Neural cell (in vitro differentiated cells): ENCODE measurements at regions not wholly inside any gene's neighbourhood (a gene's known extent, or its start where the extent isn't known, plus 50 kb on each side); places are given as distances from the start of the nearest gene placed in this dataset.

Source experiments
- H2AFZ ChIP-seq: fragments of 200-600, 300-800 bp; sonication (generic), shearing (Covaris generic); 2 replicates; pipeline ENCODE4 v1.6.0; 2014; ENCODE audit warnings: low read depth, mild to moderate bottlenecking, antibody characterized with exemption, low read length, moderate library complexity
- H3F3A ChIP-seq: fragments of 200-600 bp; shearing (Covaris generic); 2 replicates; pipeline ENCODE4 v1.6.1; 2016; ENCODE audit warnings: mild to moderate bottlenecking, moderate library complexity, mixed read lengths, antibody characterized with exemption, low read length; ENCODE audit not compliant: insufficient read depth, poor library complexity, severe bottlenecking
- H3K27ac ChIP-seq: fragments of 200-600, 300-800 bp; sonication (generic), shearing (Covaris generic); 2 replicates; pipeline ENCODE4 v1.5.1; 2014; ENCODE audit warnings: mild to moderate bottlenecking, low read length, moderate library complexity
- H3K27me3 ChIP-seq: fragments of 300-800, 200-600 bp; sonication (generic), shearing (Covaris generic); 2 replicates; pipeline ENCODE4 v1.6.0; 2014; ENCODE audit warnings: mild to moderate bottlenecking, low read depth, low read length, moderate library complexity; ENCODE audit not compliant: insufficient read depth
- H3K36me3 ChIP-seq: fragments of 300-800, 200-600 bp; sonication (generic), shearing (Covaris generic); 2 replicates; pipeline ENCODE4 v1.5.1; 2014; ENCODE audit warnings: mild to moderate bottlenecking, antibody characterized with exemption, low read length, moderate library complexity; ENCODE audit not compliant: insufficient read depth
- H3K4me2 ChIP-seq: fragments of 300-800, 200-600 bp; sonication (generic), shearing (Covaris generic); 2 replicates; pipeline ENCODE4 v1.6.0; 2014; ENCODE audit warnings: mild to moderate bottlenecking, low read length
- H3K4me3 ChIP-seq: fragments of 300-800, 200-600 bp; sonication (generic), shearing (Covaris generic); 2 replicates; pipeline ENCODE4 v1.5.1; 2014; ENCODE audit warnings: mild to moderate bottlenecking, low read length, moderate library complexity
- H3K79me2 ChIP-seq: fragments of 200-600 bp; shearing (Covaris generic); replicated peaks from 2 replicates; pipeline ENCODE4 v1.6.0; 2014; ENCODE audit warnings: mild to moderate bottlenecking, low read length, moderate library complexity; ENCODE audit not compliant: insufficient read depth
- H3K9ac ChIP-seq: fragments of 300-800, 200-600 bp; sonication (generic), shearing (Covaris generic); 2 replicates; pipeline ENCODE4 v1.6.1; 2016; ENCODE audit warnings: mild to moderate bottlenecking, low read length, mixed read lengths
- H3K9me2 ChIP-seq: fragments of 200-600 bp; shearing (Covaris generic); 2 replicates; pipeline ENCODE4 v1.6.1; 2016; ENCODE audit warnings: mild to moderate bottlenecking, low read length, mixed read lengths; ENCODE audit not compliant: insufficient read depth
- H3K9me3 ChIP-seq: fragments of 200-600, 300-800 bp; sonication (generic), shearing (Covaris generic); 2 replicates; pipeline ENCODE4 v1.6.1; 2016; ENCODE audit warnings: mild to moderate bottlenecking, mixed run types, low read length, moderate library complexity, mixed read lengths
- H4K20me1 ChIP-seq: fragments of 200-600 bp; shearing (Covaris generic); 2 replicates; pipeline ENCODE4 v1.6.1; 2016; ENCODE audit warnings: mild to moderate bottlenecking, mixed run types; ENCODE audit not compliant: insufficient read depth
- EP300 ChIP-seq: fragments of 450-650 bp; conservative IDR thresholded peaks from 2 replicates; pipeline ENCODE4 v1.6.1; 2014; ENCODE audit warnings: antibody characterized with exemption, mild to moderate bottlenecking, moderate library complexity; ENCODE audit not compliant: poor library complexity, severe bottlenecking
- EZH2 ChIP-seq: fragments of 200-600, 300-800 bp; shearing (Covaris generic), sonication (generic); IDR thresholded peaks from 2 replicates; pipeline ENCODE4 v1.6.1; 2014; ENCODE audit warnings: antibody characterized with exemption, low read length, borderline replicate concordance, mild to moderate bottlenecking; ENCODE audit not compliant: insufficient read depth, poor library complexity, severe bottlenecking
- MXI1 ChIP-seq: fragments of 450-650 bp; conservative IDR thresholded peaks from 2 replicates; pipeline ENCODE4 v1.6.1; 2014; ENCODE audit warnings: antibody characterized with exemption, mild to moderate bottlenecking; ENCODE audit not compliant: poor library complexity, severe bottlenecking
- POLR2AphosphoS5 ChIP-seq: IDR thresholded peaks from 2 replicates; pipeline ENCODE4 v1.6.1; 2012
- RAD21 ChIP-seq: fragments of 450-650 bp; conservative IDR thresholded peaks from 2 replicates; pipeline ENCODE4 v1.6.1; 2014; ENCODE audit warnings: antibody characterized with exemption, mild to moderate bottlenecking, moderate library complexity
- REST ChIP-seq: IDR thresholded peaks from 2 replicates; pipeline ENCODE4 v1.6.1; 2012; ENCODE audit warnings: borderline replicate concordance
- SMC3 ChIP-seq: fragments of 450-650 bp; conservative IDR thresholded peaks from 2 replicates; pipeline ENCODE4 v1.6.1; 2014; ENCODE audit warnings: antibody characterized with exemption, mild to moderate bottlenecking, moderate library complexity; ENCODE audit not compliant: poor library complexity
- TAF1 ChIP-seq: IDR thresholded peaks from 2 replicates; pipeline ENCODE4 v1.6.1; 2012; ENCODE audit warnings: low read depth
- TF ChIP-seq, protein P1 (sequence below): fragments of 450-650 bp; IDR thresholded peaks from 2 replicates; pipeline ENCODE4 v1.5.1; 2014; ENCODE audit warnings: antibody characterized with exemption, mild to moderate bottlenecking, moderate library complexity; ENCODE audit not compliant: poor library complexity, severe bottlenecking

DNA sequence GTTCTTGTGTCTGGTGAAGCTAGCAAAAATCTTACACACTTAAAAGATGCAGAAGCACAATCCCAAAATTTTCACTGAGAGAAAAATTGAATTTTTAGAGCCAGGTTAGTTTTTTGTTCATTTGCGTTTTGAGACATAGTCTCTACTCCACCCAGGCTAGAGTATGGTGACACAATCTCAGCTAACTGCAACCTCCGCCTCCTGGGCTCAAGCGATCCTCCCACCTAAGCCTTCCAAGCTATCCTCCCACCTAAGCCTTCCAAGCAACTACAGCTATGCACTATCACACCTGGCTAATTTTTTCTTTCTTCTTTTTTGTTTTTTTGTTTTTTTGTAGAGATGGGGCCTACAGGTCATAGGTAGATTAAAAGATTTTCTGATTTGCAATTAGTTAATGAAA lies 113.1 kb upstream of the RAB6C start:
- Histone ChIP-seq H3K27me3 (no peaks in the 10 kb centered on the region), H3K9me3 (no peaks in the 10 kb centered on the region), H3F3A (no peaks in the 10 kb centered on the region), H3K36me3 (no peaks in the 10 kb centered on the region), H3K27ac (no peak overlapping the region), H3K4me2 (no peak overlapping the region), H3K79me2 (no peaks in the 10 kb centered on the region), H3K9me2 (no peaks in the 10 kb centered on the region), H3K4me3 (no peak overlapping the region), H2AFZ (no peak overlapping the region), H3K9ac (no peak overlapping the region), H4K20me1 (no peaks in the 10 kb centered on the region)
- TF ChIP-seq RAD21 (no peak), EP300 (no peak), TAF1 (no peak), POLR2AphosphoS5 (no peak), EZH2 (no peak), REST (no peak), SMC3 (no peak), MXI1 (no peak)
- TF ChIP-seq, protein P1, sequence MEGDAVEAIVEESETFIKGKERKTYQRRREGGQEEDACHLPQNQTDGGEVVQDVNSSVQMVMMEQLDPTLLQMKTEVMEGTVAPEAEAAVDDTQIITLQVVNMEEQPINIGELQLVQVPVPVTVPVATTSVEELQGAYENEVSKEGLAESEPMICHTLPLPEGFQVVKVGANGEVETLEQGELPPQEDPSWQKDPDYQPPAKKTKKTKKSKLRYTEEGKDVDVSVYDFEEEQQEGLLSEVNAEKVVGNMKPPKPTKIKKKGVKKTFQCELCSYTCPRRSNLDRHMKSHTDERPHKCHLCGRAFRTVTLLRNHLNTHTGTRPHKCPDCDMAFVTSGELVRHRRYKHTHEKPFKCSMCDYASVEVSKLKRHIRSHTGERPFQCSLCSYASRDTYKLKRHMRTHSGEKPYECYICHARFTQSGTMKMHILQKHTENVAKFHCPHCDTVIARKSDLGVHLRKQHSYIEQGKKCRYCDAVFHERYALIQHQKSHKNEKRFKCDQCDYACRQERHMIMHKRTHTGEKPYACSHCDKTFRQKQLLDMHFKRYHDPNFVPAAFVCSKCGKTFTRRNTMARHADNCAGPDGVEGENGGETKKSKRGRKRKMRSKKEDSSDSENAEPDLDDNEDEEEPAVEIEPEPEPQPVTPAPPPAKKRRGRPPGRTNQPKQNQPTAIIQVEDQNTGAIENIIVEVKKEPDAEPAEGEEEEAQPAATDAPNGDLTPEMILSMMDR: no peak

DNA sequence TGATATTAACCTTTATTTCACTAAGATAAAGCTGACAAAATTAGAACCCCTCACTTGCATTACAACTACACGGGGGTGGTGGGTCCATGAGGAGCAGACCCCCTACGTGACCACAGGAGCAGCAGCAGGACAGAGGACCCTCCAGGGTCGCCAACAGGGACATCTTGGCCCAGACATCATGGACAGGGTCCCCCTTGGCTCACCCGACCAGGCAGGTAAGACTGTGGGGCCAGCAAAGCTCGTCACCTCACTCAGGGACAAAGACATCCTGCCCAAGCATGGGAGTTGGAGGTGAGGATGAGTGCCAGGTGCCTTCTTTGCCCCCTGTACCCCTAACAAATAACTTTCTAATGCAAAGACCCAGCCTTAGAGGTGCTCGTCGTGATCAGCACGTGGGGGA lies 111.3 kb upstream of the RAB6C start:
- Histone ChIP-seq H3K9me2 (no peaks in the 10 kb centered on the region), H3K4me3 (no peak overlapping the region), H3F3A (no peaks in the 10 kb centered on the region), H3K79me2 (no peaks in the 10 kb centered on the region), H3K27ac (no peak overlapping the region), H2AFZ (no peak overlapping the region), H3K9me3 (no peaks in the 10 kb centered on the region), H3K36me3 (no peaks in the 10 kb centered on the region), H3K27me3 (no peaks in the 10 kb centered on the region), H4K20me1 (no peaks in the 10 kb centered on the region), H3K4me2 (no peak overlapping the region), H3K9ac (no peak overlapping the region)
- no peak for TF ChIP-seq MXI1
- no peak for TF ChIP-seq POLR2AphosphoS5
- no peak for TF ChIP-seq EP300
- TF ChIP-seq RAD21: no peak
- no peak for TF ChIP-seq REST
- no peak for TF ChIP-seq SMC3
